ENCODE measurements at regions not wholly inside any gene's neighbourhood (a gene's known extent, or its start where the extent isn't known, plus 50 kb on each side); places are given as distances from the start of the nearest gene placed in this dataset.

- Mint-ChIP-seq H3K9me3 (peaks cover 0 to 5% (median 2%) of the 10 kb centered on the region in 5 donors), H3K36me3 (no peaks in the 10 kb centered on the region), H3K4me3 (no peak overlapping the region), H3K27me3 (peaks cover 0 to 3% of the 10 kb centered on the region in 2 donors), H3K27ac (no peak overlapping the region), H3K4me1 (no peaks in the 10 kb centered on the region)
- Histone ChIP-seq H3K36me3 (ENCODE audit: insufficient read depth, low read length) (no peaks in the 10 kb centered on the region), H3K9me3 (ENCODE audit: low read length) (no peaks in the 10 kb centered on the region), H3K27me3 (ENCODE audit: insufficient read depth, low read length, poor library complexity, severe bottlenecking) (no peaks in the 10 kb centered on the region), H3K4me3 (ENCODE audit: low read length) (no peak overlapping the region), H3K4me1 (ENCODE audit: insufficient read depth, low read length) (no peaks in the 10 kb centered on the region), H3K27ac (ENCODE audit: low read depth, low read length) (no peak overlapping the region)
- ChIA-PET POLR2A (no interaction called here), CTCF (no interaction called here)
- DNase-seq, result no peak
Measured at GRCh38 chr13:38590230-38590629, 96.6 kb upstream of the FREM2 start.

- Histone ChIP-seq H3K27ac (ENCODE audit: low read depth, low read length) (no peak overlapping the region), H3K4me1 (ENCODE audit: insufficient read depth, low read length) (no peaks in the 10 kb centered on the region), H3K27me3 (ENCODE audit: insufficient read depth, low read length, poor library complexity, severe bottlenecking) (no peaks in the 10 kb centered on the region), H3K36me3 (ENCODE audit: insufficient read depth, low read length) (no peaks in the 10 kb centered on the region), H3K4me3 (ENCODE audit: low read length) (no peak overlapping the region), H3K9me3 (ENCODE audit: low read length) (no peaks in the 10 kb centered on the region)
- H3K36me3 Mint-ChIP-seq, result no peaks in the 10 kb centered on the region
- ChIA-PET POLR2A (no interaction called here), CTCF (no interaction called here)
- H3K9me3 Mint-ChIP-seq, result peaks cover 0 to 5% (median 2%) of the 10 kb centered on the region in 5 donors
- H3K27ac Mint-ChIP-seq, result no peak overlapping the region
- H3K27me3 Mint-ChIP-seq, result peaks cover 3 to 4% of the 10 kb centered on the region in 2 donors
- no peaks in the 10 kb centered on the region for H3K4me1 Mint-ChIP-seq
- H3K4me3 Mint-ChIP-seq, result no peak overlapping the region
- DNase-seq, result no peak
Measured at GRCh38 chr13:38590796-38591507, 95.9 kb upstream of the FREM2 start.

GRCh38 chr13:38602266-38602665 lies 84.6 kb upstream of the FREM2 start:
- Histone ChIP-seq H3K36me3 (ENCODE audit: insufficient read depth, low read length) (no peaks in the 10 kb centered on the region), H3K27ac (ENCODE audit: low read depth, low read length) (no peak overlapping the region), H3K9me3 (ENCODE audit: low read length) (no peaks in the 10 kb centered on the region), H3K4me1 (ENCODE audit: insufficient read depth, low read length) (no peaks in the 10 kb centered on the region), H3K4me3 (ENCODE audit: low read length) (no peak overlapping the region), H3K27me3 (ENCODE audit: insufficient read depth, low read length, poor library complexity, severe bottlenecking) (no peaks in the 10 kb centered on the region)
- Mint-ChIP-seq H3K27me3 (peaks cover 0 to 6% of the 10 kb centered on the region in 2 donors), H3K4me3 (no peak overlapping the region), H3K4me1 (no peaks in the 10 kb centered on the region), H3K9me3 (peaks cover 0 to 8% (median 0%) of the 10 kb centered on the region in 5 donors), H3K27ac (peak overlapping the region in 1 of 8 donors; percentile 6), H3K36me3 (no peaks in the 10 kb centered on the region)
- POLR2A ChIA-PET, result no interaction called here
- DNase-seq, result no peak
- CTCF ChIA-PET, result no interaction called here

GRCh38 chr13:38606699-38607535 lies 80.0 kb upstream of the FREM2 start:
- Mint-ChIP-seq H3K27ac (no peak overlapping the region), H3K9me3 (peaks cover 0 to 7% (median 0%) of the 10 kb centered on the region in 5 donors), H3K36me3 (no peaks in the 10 kb centered on the region), H3K27me3 (peaks cover 0 to 6% of the 10 kb centered on the region in 2 donors), H3K4me3 (no peak overlapping the region), H3K4me1 (no peaks in the 10 kb centered on the region)
- Histone ChIP-seq H3K9me3 (ENCODE audit: low read length) (no peaks in the 10 kb centered on the region), H3K27ac (ENCODE audit: low read depth, low read length) (no peak overlapping the region), H3K4me3 (ENCODE audit: low read length) (no peak overlapping the region), H3K4me1 (ENCODE audit: insufficient read depth, low read length) (no peaks in the 10 kb centered on the region), H3K36me3 (ENCODE audit: insufficient read depth, low read length) (no peaks in the 10 kb centered on the region), H3K27me3 (ENCODE audit: insufficient read depth, low read length, poor library complexity, severe bottlenecking) (no peaks in the 10 kb centered on the region)
- POLR2A ChIA-PET, result no interaction called here
- CTCF ChIA-PET, result no interaction called here
- no peak for DNase-seq

GRCh38 chr13:38617936-38618335 lies 68.9 kb upstream of the FREM2 start:
- Histone ChIP-seq H3K9me3 (ENCODE audit: low read length) (no peaks in the 10 kb centered on the region), H3K36me3 (ENCODE audit: insufficient read depth, low read length) (no peaks in the 10 kb centered on the region), H3K4me3 (ENCODE audit: low read length) (no peak overlapping the region), H3K27ac (ENCODE audit: low read depth, low read length) (no peak overlapping the region), H3K27me3 (ENCODE audit: insufficient read depth, low read length, poor library complexity, severe bottlenecking) (no peaks in the 10 kb centered on the region), H3K4me1 (ENCODE audit: insufficient read depth, low read length) (no peaks in the 10 kb centered on the region)
- H3K4me3 Mint-ChIP-seq, result no peak overlapping the region
- H3K27me3 Mint-ChIP-seq, result no peaks in the 10 kb centered on the region
- DNase-seq, result no peak
- H3K4me1 Mint-ChIP-seq, result no peaks in the 10 kb centered on the region
- H3K27ac Mint-ChIP-seq, result no peak overlapping the region
- CTCF ChIA-PET, result no interaction called here
- POLR2A ChIA-PET, result no interaction called here
- peaks cover 0 to 2% (median 0%) of the 10 kb centered on the region in 5 donors for H3K9me3 Mint-ChIP-seq
- H3K36me3 Mint-ChIP-seq, result no peaks in the 10 kb centered on the region

- no peak overlapping the region for H3K4me3 Mint-ChIP-seq
- Histone ChIP-seq H3K36me3 (ENCODE audit: insufficient read depth, low read length) (no peaks in the 10 kb centered on the region), H3K4me1 (ENCODE audit: insufficient read depth, low read length) (no peaks in the 10 kb centered on the region), H3K4me3 (ENCODE audit: low read length) (no peak overlapping the region), H3K9me3 (ENCODE audit: low read length) (no peaks in the 10 kb centered on the region), H3K27ac (ENCODE audit: low read depth, low read length) (no peak overlapping the region), H3K27me3 (ENCODE audit: insufficient read depth, low read length, poor library complexity, severe bottlenecking) (no peaks in the 10 kb centered on the region)
- H3K9me3 Mint-ChIP-seq, result peaks cover 0 to 2% (median 0%) of the 10 kb centered on the region in 5 donors
- no peaks in the 10 kb centered on the region for H3K4me1 Mint-ChIP-seq
- ChIA-PET CTCF (no interaction called here), POLR2A (no interaction called here)
- H3K27me3 Mint-ChIP-seq, result no peaks in the 10 kb centered on the region
- no peak for DNase-seq
- H3K36me3 Mint-ChIP-seq, result no peaks in the 10 kb centered on the region
- H3K27ac Mint-ChIP-seq, result no peak overlapping the region
Measured at GRCh38 chr13:38618336-38618735, 68.5 kb upstream of the FREM2 start.

GRCh38 chr13:38618881-38619280 lies 68.0 kb upstream of the FREM2 start:
- Mint-ChIP-seq H3K4me1 (no peaks in the 10 kb centered on the region), H3K4me3 (no peak overlapping the region), H3K36me3 (no peaks in the 10 kb centered on the region), H3K27ac (no peak overlapping the region), H3K9me3 (no peaks in the 10 kb centered on the region), H3K27me3 (no peaks in the 10 kb centered on the region)
- Histone ChIP-seq H3K4me1 (ENCODE audit: insufficient read depth, low read length) (no peaks in the 10 kb centered on the region), H3K4me3 (ENCODE audit: low read length) (no peak overlapping the region), H3K9me3 (ENCODE audit: low read length) (no peaks in the 10 kb centered on the region), H3K36me3 (ENCODE audit: insufficient read depth, low read length) (no peaks in the 10 kb centered on the region), H3K27ac (ENCODE audit: low read depth, low read length) (no peak overlapping the region), H3K27me3 (ENCODE audit: insufficient read depth, low read length, poor library complexity, severe bottlenecking) (no peaks in the 10 kb centered on the region)
- CTCF ChIA-PET, result no interaction called here
- DNase-seq, result no peak
- POLR2A ChIA-PET, result no interaction called here

GRCh38 chr13:38620876-38621275 lies 66.0 kb upstream of the FREM2 start:
- CTCF ChIA-PET, result no interaction called here
- Histone ChIP-seq H3K36me3 (ENCODE audit: insufficient read depth, low read length) (no peaks in the 10 kb centered on the region), H3K4me3 (ENCODE audit: low read length) (no peak overlapping the region), H3K9me3 (ENCODE audit: low read length) (no peaks in the 10 kb centered on the region), H3K27ac (ENCODE audit: low read depth, low read length) (no peak overlapping the region), H3K4me1 (ENCODE audit: insufficient read depth, low read length) (no peaks in the 10 kb centered on the region), H3K27me3 (ENCODE audit: insufficient read depth, low read length, poor library complexity, severe bottlenecking) (no peaks in the 10 kb centered on the region)
- Mint-ChIP-seq H3K36me3 (no peaks in the 10 kb centered on the region), H3K9me3 (peaks cover 0 to 3% (median 0%) of the 10 kb centered on the region in 5 donors), H3K27ac (no peak overlapping the region), H3K4me1 (no peaks in the 10 kb centered on the region), H3K27me3 (no peaks in the 10 kb centered on the region), H3K4me3 (no peak overlapping the region)
- no peak for DNase-seq
- POLR2A ChIA-PET, result no interaction called here
